ENCODE measurements at regions not wholly inside any gene's neighbourhood (a gene's known extent, or its start where the extent isn't known, plus 50 kb on each side); places are given as distances from the start of the nearest gene placed in this dataset.

DNA sequence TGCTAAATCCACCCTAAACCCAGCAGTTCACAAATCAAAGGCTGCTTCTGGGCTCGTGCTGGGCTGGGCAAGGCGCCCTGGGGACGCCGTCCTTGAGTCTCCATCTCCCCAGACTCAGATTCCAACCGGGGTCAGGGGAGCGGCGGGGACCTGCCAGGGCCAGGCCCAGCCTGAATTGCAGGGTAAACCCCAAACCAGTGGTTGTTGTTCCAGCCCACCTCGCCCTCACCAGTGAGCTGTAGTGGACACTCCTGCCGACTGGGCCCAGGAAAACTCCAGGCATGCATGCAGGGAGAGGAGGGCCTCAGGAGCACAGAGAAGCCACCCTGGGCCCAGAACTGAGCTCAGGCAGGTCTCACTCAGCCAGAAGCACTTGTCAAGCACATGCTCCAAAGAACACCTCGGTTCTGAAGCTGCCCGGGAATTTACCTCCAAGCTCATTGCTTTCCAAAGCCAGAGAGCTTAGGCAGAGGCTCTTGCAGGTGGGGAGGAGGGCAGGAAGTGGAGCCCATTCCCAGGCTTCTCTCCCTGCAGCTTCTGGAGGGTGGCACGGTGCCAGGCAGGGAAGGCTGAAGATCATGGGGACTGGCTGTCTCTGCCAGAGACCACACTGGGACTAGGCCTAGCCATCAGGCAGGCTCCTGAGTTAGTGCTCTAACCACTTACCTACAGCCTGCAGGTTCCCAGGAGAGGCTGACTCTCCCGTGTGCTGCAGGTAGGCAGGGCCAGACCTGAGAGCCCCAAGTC, 437.0 kb downstream of the MATN1 start:
- Histone ChIP-seq H3K4me1 (ENCODE audit: insufficient read depth, low read length) (no peaks in the 10 kb centered on the region), H3K27ac (ENCODE audit: extremely low read length, insufficient read depth, low read length) (no peak overlapping the region), H3K27me3 (ENCODE audit: control insufficient read depth in 1 of 2, insufficient read depth in 2 of 2, low read length in 2 of 2) (no peaks in the 10 kb centered on the region), H3K9ac (ENCODE audit: insufficient read depth, low read depth, low read length) (no peak overlapping the region), H3K4me2 (ENCODE audit: low read depth, low read length) (no peak overlapping the region), H3K9me3 (ENCODE audit: low read length) (no peaks in the 10 kb centered on the region), H3K79me2 (ENCODE audit: insufficient read depth, low read length) (no peaks in the 10 kb centered on the region), H3K4me3 (replicated peaks in 1 of 3; ENCODE audit: insufficient read depth in 1 of 3, low read depth in 2 of 3, low read length in 3 of 3) (no peak overlapping the region), H3K36me3 (replicated peaks in 1 of 2; ENCODE audit: control insufficient read depth in 1 of 2, insufficient read depth in 2 of 2, low read length in 2 of 2) (no peaks in the 10 kb centered on the region), H2AFZ (ENCODE audit: low read length) (no peak overlapping the region), H4K20me1 (ENCODE audit: insufficient read depth, low read length) (no peaks in the 10 kb centered on the region)
- FAIRE-seq, result no peak
- ATAC-seq, result no peak
- BruUV-seq (replicated peaks), result no TSS peak
- in situ Hi-C loops (cut with HindIII; ENCODE audit: extremely low pct_ligation_motif_present, low pct_unique_long_range_greater_than_20kb) (no loop called here), intact Hi-C loops (cut with micrococcal nuclease; ENCODE audit: unreplicated experiment) (no loop called here)
- CTCF ChIA-PET (ENCODE audit: low intra/inter-chr PET ratio, low total read pairs), result no interaction called here
- POLR2A ChIA-PET, result no interaction called here
- TF ChIP-seq ZFP82 (CRISPR knock-in tag; IDR thresholded peaks at IDR 0.05; ENCODE audit: borderline replicate concordance), result no peak
- no peak for TF ChIP-seq TGIF2 (CRISPR knock-in tag; IDR thresholded peaks at IDR 0.05)
- TF ChIP-seq, protein P1, sequence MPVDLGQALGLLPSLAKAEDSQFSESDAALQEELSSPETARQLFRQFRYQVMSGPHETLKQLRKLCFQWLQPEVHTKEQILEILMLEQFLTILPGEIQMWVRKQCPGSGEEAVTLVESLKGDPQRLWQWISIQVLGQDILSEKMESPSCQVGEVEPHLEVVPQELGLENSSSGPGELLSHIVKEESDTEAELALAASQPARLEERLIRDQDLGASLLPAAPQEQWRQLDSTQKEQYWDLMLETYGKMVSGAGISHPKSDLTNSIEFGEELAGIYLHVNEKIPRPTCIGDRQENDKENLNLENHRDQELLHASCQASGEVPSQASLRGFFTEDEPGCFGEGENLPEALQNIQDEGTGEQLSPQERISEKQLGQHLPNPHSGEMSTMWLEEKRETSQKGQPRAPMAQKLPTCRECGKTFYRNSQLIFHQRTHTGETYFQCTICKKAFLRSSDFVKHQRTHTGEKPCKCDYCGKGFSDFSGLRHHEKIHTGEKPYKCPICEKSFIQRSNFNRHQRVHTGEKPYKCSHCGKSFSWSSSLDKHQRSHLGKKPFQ (CRISPR knock-in tag; IDR thresholded peaks at IDR 0.05; ENCODE audit: insufficient replicate concordance), result no peak
- no peak for TF ChIP-seq TRIM24 (CRISPR knock-in tag; IDR thresholded peaks at IDR 0.05)
- no peak for TF ChIP-seq SMYD3 (CRISPR knock-in tag; IDR thresholded peaks at IDR 0.05)
- no peak for TF ChIP-seq ZSCAN29 (CRISPR knock-in tag; conservative IDR thresholded peaks at IDR 0.05)
- TF ChIP-seq, protein P2, sequence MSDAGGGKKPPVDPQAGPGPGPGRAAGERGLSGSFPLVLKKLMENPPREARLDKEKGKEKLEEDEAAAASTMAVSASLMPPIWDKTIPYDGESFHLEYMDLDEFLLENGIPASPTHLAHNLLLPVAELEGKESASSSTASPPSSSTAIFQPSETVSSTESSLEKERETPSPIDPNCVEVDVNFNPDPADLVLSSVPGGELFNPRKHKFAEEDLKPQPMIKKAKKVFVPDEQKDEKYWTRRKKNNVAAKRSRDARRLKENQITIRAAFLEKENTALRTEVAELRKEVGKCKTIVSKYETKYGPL (CRISPR knock-in tag; IDR thresholded peaks at IDR 0.05), result no peak
- 66% methylated on average over 6 of the region's 13 CpGs for WGBS (ENCODE audit: low lambda C conversion rate)
- no peak for DNase-seq (ENCODE audit: low spot score)
